HS-27A (cell line): ENCODE measurements at regions not wholly inside any gene's neighbourhood (a gene's known extent, or its start where the extent isn't known, plus 50 kb on each side); places are given as distances from the start of the nearest gene placed in this dataset.
"Not testable (repeated sequence)": the region's sequence is repeated elsewhere in the genome, so short reads cannot be mapped to it uniquely, and the experiment has no call there.

Source experiments
- DNase-seq: peaks from one replicate; pipeline ENCODE4 v3.0.0-alpha.2; 2012; ENCODE audit warnings: low read depth, missing footprints

DNA sequence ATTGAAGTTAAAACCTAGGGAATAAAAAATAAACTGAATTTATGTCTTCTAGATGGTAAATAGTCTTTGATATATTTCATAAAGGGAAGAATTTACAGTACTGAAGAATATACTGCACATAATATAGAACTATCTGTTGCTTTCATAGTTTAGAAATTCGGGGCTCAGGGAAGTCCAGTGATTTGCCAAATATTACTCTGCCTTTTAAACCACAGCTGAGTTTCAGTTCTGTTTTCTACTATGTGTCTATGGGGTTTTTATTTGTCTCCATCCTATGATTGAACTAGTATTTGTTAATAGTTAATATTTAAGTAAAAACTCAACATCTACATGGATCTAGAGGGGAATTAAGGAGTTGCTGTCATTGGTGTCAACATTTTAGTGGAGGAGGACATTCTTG is 715.0 kb upstream of the CDH8 start:
- DNase-seq: no peak

DNA sequence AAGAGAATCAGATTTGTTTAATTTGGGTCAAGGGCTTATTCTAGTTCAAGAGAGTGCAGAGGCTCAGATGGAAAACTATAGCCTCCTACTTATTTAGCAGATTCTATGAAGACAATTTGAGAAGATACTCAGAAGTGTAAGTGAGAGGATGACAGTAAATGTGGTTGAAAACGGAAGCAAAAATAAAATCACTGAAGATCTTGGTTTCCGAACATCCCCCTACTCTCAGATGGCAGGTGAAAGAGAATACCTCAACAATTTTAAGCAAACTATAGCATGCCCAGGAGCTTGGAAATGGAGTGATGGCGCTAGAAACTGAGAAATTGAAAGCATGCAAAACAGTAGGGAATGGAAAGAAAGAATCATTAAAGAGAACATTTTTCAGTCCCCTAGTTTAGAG is 705.5 kb upstream of the CDH8 start:
- DNase-seq: no peak

DNA sequence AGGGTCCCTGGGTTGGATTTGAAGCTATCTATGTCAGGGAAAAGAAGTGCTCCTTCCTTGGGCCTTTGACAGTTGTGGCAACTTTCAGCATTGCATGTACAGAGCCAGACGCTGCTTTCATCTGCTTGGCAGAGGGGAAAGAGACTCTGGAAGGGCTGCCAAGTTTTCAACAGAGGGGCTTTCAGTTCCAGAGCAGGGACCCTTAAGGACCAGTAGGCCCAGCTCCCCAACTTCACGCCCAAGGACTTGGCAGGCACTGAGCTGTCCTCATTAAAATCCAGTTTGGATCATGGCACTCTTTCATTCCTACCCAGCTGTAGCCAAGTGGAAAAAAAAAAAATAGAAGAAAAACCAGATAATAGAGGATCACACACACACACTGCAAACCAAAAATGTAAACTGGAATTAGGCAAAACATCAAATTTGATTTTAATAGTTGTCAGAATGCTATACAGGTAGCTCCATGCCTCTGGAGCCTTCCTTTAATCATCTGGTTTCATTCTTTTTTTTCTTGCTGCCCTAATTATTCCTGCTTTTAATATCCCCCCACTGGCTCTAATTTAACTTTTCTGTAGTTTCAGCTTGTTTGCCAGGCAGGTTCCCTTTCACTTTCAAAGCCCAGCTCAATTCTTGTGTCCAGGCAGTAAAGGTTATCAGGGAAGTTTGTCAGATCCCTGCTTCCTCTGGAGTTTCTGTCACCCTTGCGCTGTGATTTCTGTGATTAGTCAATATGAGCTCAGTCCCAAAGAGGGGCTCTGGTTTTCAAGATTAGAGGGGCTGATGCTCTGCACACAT is 702.6 kb upstream of the CDH8 start:
- no peak for DNase-seq

- no peak for DNase-seq
These were observed 695.9 kb upstream of the CDH8 start for GRCh38 chr16:62732092-62732491.

GRCh38 chr16:62724670-62725269 is 688.5 kb upstream of the CDH8 start:
- not testable (repeated sequence) for DNase-seq

DNA sequence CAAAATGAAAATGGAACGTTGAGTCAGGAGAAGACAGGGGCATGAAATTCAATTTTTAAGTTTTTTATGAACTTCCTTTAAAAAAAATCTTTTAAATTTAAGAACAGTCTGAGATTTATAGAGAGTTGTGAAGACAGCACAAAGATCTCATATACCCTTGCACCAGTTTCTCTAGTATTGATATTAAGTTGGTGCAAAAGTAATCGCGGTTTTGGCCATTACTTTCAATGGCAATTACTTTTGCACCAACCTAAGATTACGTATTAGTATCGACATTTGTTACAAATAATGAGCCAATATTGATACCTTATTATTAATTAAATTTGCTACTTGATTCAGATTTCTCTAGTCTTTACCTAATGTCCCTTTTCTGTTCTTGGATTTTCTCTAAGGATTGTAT is 684.4 kb upstream of the CDH8 start:
- DNase-seq: no peak

DNA sequence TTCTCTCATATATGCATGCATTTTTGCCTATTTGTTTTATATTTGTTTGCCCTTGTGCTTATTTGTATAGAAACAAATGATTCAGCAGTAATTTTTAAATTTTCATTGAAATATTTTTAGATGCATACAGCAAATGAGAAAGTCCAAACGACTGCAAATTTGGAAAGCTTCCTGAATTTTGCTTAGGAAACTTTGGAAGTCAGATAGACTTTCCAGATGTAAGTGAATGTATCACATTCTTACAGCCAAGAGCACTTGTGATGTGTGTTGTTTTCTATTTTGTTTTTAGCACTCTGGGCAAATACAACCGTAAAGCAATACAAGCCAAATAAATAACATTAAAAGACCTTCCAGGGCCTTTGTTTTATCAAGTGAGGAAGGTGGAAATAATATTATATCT is 680.8 kb upstream of the CDH8 start:
- no peak for DNase-seq

DNA sequence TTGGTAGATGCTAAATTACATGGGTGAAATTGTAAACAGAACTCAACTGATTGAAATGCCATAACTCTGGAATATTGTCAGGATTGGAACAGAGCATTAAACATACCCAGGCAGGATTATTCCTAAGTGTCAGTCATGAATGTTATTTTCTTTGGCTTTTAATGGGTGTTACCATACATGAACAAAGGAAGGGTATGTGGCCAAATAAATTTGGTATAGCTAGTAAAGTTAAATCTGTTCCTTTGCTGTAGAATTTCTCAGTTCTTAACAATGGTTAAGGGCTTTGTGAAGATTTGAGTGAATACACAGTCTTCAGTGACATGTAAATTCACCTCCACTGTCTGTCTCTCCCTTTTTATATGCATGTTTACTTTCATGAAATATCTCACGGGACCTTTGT is 679.5 kb upstream of the CDH8 start:
- DNase-seq: no peak

GRCh38 chr16:62712566-62712965 is 676.3 kb upstream of the CDH8 start:
- DNase-seq: no peak

- no peak for DNase-seq
These were observed 675.6 kb upstream of the CDH8 start for GRCh38 chr16:62711797-62712196.

DNA sequence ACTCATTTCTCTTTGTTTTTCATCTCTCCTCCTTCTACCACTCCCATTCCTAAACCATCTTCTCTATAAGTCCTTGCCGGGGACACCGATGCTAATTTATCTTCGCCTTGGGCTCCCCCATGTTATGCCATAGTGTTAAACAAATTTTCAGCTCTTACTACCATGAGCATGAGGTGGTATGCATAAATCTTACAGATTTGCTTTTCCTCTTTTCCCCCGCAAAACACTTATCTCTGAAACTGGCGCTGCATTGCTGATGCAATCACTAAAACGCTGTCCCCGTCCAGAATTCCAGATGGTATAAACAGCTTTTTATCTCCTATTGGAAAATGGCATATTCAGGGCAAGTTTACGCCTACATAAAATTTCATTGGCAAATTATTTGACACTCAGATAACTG is 673.6 kb upstream of the CDH8 start:
- no peak for DNase-seq

GRCh38 chr16:62701426-62701825 is 665.2 kb upstream of the CDH8 start:
- no peak for DNase-seq

DNA sequence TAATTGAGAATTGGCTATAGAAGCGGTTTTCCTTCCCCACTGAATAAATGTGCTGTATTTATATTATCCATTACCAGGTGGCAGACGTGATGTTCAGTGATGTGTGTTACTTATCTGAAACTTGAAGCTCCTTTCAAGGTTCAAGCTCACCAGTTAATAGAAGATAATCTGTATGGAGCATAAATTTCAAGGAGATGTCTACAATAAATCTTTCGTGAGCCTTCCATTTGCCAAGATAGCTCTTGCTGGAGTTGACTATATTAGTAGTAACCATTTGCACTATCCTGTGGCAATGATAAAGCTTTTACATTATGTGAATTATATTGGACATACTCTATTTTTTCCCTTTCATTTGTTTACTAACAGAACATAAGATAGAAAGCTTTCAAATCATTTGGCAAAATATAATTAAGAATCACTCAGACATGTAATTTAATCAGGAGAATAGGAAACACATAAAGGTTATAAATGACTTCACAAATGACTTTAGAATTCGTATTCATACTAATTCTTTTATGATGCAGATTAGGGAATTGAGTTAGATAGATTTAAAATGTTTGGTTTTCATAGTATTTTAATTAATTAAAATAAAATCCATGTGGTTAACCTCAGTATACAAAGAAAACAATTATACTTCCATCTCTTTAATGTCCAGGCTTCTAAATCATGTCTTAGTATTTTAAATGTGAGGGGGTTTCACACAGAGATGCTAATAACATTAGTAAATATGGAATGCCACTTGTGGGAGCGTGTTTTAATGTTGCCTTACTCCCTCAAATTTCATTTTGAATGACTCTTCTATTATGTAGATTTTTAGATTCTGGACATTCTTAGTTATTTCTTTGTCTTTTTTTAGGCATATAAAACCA is 664.4 kb upstream of the CDH8 start:
- no peak for DNase-seq

DNA sequence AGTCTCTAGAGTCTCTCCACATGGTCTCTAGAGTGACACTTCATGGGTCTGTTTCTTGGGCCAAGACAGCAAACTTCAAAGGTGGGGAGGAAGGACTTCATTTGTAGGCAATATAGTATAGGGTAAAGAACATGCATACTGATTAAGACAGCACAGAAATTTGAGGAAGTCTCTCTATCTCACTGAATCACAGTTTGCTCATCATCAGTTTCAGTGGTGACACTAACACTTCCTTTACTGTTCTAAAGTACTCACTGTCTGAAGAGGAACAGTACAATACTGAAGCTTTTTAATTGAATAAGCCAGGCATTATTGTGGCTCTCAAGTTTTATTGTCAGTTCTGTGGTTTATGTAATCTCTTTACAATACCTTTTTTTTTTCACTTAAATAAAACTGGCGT is 656.4 kb upstream of the CDH8 start:
- DNase-seq: no peak

GRCh38 chr16:62681819-62682218 is 645.6 kb upstream of the CDH8 start:
- DNase-seq: no peak

DNA sequence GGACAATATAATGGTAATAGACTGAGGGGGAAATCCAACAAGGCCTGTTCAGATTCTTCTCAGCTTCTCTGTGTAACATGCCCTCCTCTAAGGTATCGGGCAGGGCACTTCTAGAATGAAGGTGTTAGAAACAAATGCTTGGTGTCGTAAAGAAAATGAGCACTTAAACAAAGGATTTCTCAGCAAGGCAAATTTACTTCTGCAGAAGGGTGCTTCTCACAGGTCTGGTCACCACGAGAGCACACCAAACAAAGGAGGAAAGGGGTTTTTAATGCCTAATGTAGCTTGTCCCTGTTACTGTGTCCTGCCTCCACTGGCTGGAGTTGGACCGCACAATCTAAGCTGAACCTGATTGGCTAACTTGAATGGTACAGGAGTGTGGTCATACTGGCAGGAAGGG is 642.6 kb upstream of the CDH8 start:
- DNase-seq: no peak

DNA sequence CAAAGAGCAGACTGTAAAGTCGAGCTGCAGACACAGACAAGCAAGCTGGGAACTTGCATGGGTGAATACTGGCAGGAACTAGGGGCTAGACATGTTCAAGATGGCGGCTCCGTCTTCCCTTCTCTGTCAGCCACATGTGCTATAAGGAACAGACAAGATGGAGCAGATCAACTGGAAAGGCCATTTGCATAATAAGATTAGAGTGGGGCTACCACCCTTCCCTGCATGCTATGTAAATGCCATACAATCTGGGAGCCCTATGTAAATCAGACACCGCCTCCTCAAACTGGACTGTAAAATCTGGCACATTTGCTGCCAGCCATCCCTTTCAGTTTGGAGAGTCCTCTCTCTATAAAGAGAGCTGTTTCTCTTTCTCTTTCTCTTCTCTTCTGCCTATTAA is 640.1 kb upstream of the CDH8 start:
- DNase-seq: no peak

DNA sequence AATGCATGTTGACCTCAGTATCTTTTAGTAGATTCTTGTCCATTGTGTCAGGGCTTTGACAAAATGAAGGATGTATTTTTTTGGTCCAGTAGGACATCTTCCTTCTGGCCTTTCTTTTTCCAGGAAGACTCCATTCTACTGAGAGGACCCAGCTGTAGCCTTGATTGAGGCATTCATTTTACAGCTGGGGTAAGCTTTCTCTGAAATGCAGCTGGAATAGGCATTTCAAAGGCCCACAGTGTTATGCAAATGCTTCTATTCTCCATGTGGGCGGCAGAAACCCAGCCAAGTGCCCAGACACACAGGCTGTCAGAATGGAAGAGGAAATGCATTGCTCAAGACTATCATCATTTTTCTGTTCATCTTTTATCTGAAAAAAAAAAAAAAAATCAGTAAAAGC is 629.0 kb upstream of the CDH8 start:
- DNase-seq: no peak

- DNase-seq: no peak
These were observed 628.3 kb upstream of the CDH8 start for GRCh38 chr16:62664566-62664965.

DNA sequence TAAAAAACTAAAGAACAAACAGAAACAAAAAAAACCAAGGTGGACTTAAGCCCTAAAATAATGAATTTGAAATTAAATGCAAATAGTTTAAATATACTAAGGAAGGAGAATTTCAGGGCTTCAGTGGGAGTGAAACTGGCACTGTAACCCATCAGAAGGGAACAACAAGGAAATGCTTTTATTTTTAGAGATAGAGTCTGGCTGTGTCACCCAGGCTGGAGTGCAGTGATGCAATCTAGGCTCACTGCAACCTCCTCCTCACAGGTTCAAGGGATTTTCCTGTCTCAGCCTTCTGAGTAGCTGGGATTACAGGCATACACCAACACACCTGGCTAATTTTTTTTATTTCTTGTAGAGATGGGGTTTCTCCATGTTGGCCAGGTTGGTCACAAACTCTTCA is 625.2 kb upstream of the CDH8 start:
- no peak for DNase-seq

DNA sequence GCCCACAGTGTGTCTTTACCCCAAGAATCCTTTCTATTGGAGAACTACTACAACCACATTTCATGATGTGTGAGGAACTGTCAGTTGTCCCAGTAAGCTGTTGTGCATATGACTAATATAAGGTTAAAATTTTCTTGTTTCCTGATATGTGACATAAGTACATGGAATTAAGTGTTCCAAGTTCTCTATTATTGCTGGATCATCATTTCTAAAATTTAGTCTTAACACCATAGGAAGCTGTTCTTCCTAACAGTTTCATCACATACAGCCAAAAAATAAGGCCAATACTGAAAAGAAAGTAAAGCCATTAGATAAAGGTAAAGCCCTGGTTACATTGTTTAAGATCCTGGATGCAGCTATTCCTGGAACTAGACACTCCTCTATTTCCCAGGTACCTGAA is 620.9 kb upstream of the CDH8 start:
- DNase-seq: no peak

DNA sequence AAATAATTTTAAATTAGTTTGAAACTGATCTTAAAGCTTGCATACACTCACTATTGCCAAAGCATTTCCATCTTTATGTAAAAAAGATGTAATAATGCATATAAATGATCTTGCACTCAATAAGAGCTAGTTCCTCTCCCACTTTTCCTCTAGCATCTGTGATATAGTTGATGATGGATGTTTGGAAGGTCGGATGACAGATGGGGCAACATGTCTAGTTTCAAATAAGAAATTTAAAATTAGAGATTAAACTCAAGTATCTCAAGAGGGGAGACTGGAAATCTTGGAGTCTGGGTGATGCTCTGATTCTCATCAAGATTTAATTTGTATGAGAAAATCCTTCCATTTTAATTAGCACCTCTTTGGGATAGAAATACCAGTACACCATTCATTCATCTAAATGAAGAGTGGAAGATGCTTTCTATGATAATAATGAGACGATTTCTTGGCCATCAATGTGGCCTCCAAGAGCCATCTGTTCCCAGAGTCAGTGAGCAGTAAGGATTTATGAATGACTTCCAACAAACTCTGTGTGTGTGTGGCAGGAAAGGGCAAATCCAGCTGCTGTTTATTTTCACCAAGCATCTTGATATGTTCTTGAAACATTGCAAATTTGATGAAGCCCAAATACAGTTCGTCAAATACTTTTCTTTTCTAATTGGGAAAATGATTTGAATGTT is 616.3 kb upstream of the CDH8 start:
- no peak for DNase-seq

GRCh38 chr16:62648256-62648655 is 612.0 kb upstream of the CDH8 start:
- DNase-seq: no peak
